Glutamatergic neuron (in vitro differentiated cells): ENCODE measurements at regions not wholly inside any gene's neighbourhood (a gene's known extent, or its start where the extent isn't known, plus 50 kb on each side); places are given as distances from the start of the nearest gene placed in this dataset.

Source experiments
- DNase-seq: peaks from one replicate; pipeline ENCODE4 v3.0.0; 2022
- H3K27ac Mint-ChIP-seq: one replicate; pipeline ENCODE4 v1.8.0; 2020; ENCODE audit warnings: mild to moderate bottlenecking, mixed read lengths, inconsistent platforms; ENCODE audit not compliant: unreplicated experiment
- H3K27me3 Mint-ChIP-seq: one replicate; pipeline ENCODE4 v1.8.0; 2020; ENCODE audit warnings: mild to moderate bottlenecking, moderate library complexity, mixed read lengths, inconsistent platforms; ENCODE audit not compliant: unreplicated experiment
- H3K36me3 Mint-ChIP-seq: one replicate; pipeline ENCODE4 v1.8.0; 2020; ENCODE audit warnings: mild to moderate bottlenecking, mixed read lengths, inconsistent platforms; ENCODE audit not compliant: unreplicated experiment
- H3K4me1 Mint-ChIP-seq: one replicate; pipeline ENCODE4 v1.8.0; 2020; ENCODE audit warnings: mild to moderate bottlenecking, low read depth, mixed read lengths, inconsistent platforms; ENCODE audit not compliant: unreplicated experiment
- H3K4me3 Mint-ChIP-seq: one replicate; pipeline ENCODE4 v1.8.0; 2020; ENCODE audit warnings: mild to moderate bottlenecking, mixed read lengths, inconsistent platforms; ENCODE audit not compliant: unreplicated experiment
- H3K9me3 Mint-ChIP-seq: one replicate; pipeline ENCODE4 v1.8.0; 2020; ENCODE audit warnings: mild to moderate bottlenecking, moderate library complexity, mixed read lengths, inconsistent platforms; ENCODE audit not compliant: unreplicated experiment
- TF ChIP-seq, protein P1 (sequence below): fragments of 200-600 bp; sonication (generic); IDR thresholded peaks from one replicate; pipeline ENCODE4 v1.5.0; 2021; ENCODE audit not compliant: partially characterized antibody, unreplicated experiment

GRCh38 chr5:51892680-51893079 lies 509.4 kb downstream of the ISL1 start:
- Mint-ChIP-seq H3K4me3 (no peak overlapping the region), H3K27ac (no peak overlapping the region), H3K27me3 (peaks cover 3% of the 10 kb centered on the region), H3K36me3 (no peaks in the 10 kb centered on the region), H3K4me1 (no peaks in the 10 kb centered on the region), H3K9me3 (peaks cover 2% of the 10 kb centered on the region)
- TF ChIP-seq, protein P1, sequence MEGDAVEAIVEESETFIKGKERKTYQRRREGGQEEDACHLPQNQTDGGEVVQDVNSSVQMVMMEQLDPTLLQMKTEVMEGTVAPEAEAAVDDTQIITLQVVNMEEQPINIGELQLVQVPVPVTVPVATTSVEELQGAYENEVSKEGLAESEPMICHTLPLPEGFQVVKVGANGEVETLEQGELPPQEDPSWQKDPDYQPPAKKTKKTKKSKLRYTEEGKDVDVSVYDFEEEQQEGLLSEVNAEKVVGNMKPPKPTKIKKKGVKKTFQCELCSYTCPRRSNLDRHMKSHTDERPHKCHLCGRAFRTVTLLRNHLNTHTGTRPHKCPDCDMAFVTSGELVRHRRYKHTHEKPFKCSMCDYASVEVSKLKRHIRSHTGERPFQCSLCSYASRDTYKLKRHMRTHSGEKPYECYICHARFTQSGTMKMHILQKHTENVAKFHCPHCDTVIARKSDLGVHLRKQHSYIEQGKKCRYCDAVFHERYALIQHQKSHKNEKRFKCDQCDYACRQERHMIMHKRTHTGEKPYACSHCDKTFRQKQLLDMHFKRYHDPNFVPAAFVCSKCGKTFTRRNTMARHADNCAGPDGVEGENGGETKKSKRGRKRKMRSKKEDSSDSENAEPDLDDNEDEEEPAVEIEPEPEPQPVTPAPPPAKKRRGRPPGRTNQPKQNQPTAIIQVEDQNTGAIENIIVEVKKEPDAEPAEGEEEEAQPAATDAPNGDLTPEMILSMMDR = no peak
- DNase-seq = no peak

DNA sequence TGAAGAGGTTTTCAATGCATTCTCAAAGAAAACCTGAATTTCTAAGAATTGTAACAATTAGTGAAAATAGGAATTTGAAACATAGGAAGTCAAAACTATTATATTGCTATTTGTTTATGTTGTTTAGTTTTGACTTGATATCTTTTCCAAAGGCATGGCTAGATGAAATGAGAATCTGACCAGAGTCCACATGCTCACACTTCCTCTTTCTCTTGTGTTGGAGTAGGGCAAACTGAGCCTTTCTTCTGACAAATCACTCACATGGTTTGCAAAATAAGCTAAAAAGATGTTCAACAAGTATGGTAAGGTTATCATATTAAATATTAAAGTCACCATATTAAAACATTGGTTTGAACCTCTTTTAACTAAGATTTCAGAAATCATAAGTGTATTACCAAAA lies 512.6 kb downstream of the ISL1 start:
- Mint-ChIP-seq H3K27ac (no peak overlapping the region), H3K27me3 (peaks cover 3% of the 10 kb centered on the region), H3K9me3 (peaks cover 2% of the 10 kb centered on the region), H3K4me1 (no peaks in the 10 kb centered on the region), H3K4me3 (no peak overlapping the region), H3K36me3 (peaks cover 4% of the 10 kb centered on the region)
- no peak for DNase-seq
- TF ChIP-seq, protein P1 = no peak

- Mint-ChIP-seq H3K4me1 (no peaks in the 10 kb centered on the region), H3K36me3 (peaks cover 4% of the 10 kb centered on the region), H3K4me3 (no peak overlapping the region), H3K27me3 (peaks cover 2% of the 10 kb centered on the region), H3K27ac (no peak overlapping the region), H3K9me3 (no peaks in the 10 kb centered on the region)
- TF ChIP-seq, protein P1 = no peak
- no peak for DNase-seq
Observed at GRCh38 chr5:51902512-51902911, 519.3 kb downstream of the ISL1 start.

GRCh38 chr5:51908215-51908614 lies 525.0 kb downstream of the ISL1 start:
- DNase-seq = no peak
- Mint-ChIP-seq H3K27me3 (no peaks in the 10 kb centered on the region), H3K36me3 (no peaks in the 10 kb centered on the region), H3K27ac (no peak overlapping the region), H3K9me3 (no peaks in the 10 kb centered on the region), H3K4me1 (no peaks in the 10 kb centered on the region), H3K4me3 (no peak overlapping the region)
- TF ChIP-seq, protein P1 = no peak

- Mint-ChIP-seq H3K4me1 (no peaks in the 10 kb centered on the region), H3K9me3 (peaks cover 7% of the 10 kb centered on the region), H3K27me3 (no peaks in the 10 kb centered on the region), H3K27ac (no peak overlapping the region), H3K4me3 (no peak overlapping the region), H3K36me3 (peaks cover 22% of the 10 kb centered on the region)
- TF ChIP-seq, protein P1 = no peak
- no peak for DNase-seq
Observed at GRCh38 chr5:51944500-51945125, 561.4 kb downstream of the ISL1 start.
